ENCODE measurements at regions not wholly inside any gene's neighbourhood (a gene's known extent, or its start where the extent isn't known, plus 50 kb on each side); places are given as distances from the start of the nearest gene placed in this dataset.

DNA sequence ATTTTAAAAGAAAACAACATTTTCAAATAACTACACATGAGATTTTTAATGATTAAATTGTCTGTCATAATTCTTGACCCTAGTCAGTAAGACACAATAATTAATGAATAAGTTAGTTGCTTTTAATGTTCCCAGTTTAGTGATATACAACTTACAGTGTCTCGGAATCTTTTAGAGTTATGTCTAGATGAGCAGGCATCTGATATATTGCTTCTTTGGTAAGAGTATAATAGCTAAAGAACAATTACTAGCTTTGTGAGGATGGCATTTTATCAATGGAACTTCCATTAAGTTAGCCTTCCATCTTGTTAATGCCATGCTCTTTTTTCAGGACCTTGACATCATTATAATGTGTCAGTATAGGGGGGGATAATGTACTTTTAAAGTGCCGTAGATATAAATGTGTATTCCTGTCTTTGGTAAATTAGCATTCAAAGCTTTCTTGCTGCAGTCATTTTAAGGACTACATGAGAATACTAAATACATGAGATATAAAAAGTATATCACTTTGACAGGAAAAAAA is 425.1 kb downstream of the PDHA2 start:
- Histone ChIP-seq H3K4me1 (no peaks in the 10 kb centered on the region), H3K27me3 (no peaks in the 10 kb centered on the region), H3K36me3 (replicated peaks in 1 of 2; ENCODE audit: insufficient read depth in 1 of 2, low read depth in 2 of 2) (no peaks in the 10 kb centered on the region), H3K9me3 (no peaks in the 10 kb centered on the region), H3K4me3 (no peak overlapping the region), H3K27ac (no peak overlapping the region)
- DNase-seq (no peak), ATAC-seq (no peak)
- intact Hi-C loops (cut with DNase I) = no loop called here
- TF ChIP-seq, protein P1, sequence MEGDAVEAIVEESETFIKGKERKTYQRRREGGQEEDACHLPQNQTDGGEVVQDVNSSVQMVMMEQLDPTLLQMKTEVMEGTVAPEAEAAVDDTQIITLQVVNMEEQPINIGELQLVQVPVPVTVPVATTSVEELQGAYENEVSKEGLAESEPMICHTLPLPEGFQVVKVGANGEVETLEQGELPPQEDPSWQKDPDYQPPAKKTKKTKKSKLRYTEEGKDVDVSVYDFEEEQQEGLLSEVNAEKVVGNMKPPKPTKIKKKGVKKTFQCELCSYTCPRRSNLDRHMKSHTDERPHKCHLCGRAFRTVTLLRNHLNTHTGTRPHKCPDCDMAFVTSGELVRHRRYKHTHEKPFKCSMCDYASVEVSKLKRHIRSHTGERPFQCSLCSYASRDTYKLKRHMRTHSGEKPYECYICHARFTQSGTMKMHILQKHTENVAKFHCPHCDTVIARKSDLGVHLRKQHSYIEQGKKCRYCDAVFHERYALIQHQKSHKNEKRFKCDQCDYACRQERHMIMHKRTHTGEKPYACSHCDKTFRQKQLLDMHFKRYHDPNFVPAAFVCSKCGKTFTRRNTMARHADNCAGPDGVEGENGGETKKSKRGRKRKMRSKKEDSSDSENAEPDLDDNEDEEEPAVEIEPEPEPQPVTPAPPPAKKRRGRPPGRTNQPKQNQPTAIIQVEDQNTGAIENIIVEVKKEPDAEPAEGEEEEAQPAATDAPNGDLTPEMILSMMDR (IDR thresholded peaks at IDR 0.05) = no peak
- TF ChIP-seq POLR2A (IDR thresholded peaks at IDR 0.05) = no peak
- 74 to 82% methylated on average over 2 of the region's 2 CpGs for whole genome bisulfite sequencing, 2 donors

DNA sequence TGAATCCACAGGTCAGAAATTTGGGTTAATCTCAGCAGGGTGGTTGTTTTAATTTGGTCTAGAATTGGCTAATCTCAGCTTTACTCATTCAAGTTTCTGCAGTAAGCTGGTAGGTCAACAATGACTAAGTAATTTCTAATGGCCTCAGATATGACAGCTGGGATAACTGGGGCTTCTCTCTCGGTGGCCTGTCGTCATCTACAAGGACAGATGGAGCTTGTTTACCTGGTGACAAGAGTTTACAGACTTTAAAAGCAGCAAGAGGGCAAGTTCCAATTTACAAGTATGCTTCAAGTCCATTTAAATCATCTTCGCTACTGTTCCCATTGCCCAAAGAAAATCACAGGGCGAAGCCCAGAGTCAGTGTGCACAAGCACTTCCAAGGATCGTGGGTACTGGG is 453.9 kb downstream of the PDHA2 start:
- no peak for DNase-seq
- H3K27me3 ChIP-seq = no peaks in the 10 kb centered on the region
- no peaks in the 10 kb centered on the region for H3K4me1 ChIP-seq
- TF ChIP-seq, protein P1 (IDR thresholded peaks at IDR 0.05) = no peak
- no peak for TF ChIP-seq POLR2A (IDR thresholded peaks at IDR 0.05)
- H3K36me3 ChIP-seq (replicated peaks in 1 of 2; ENCODE audit: insufficient read depth in 1 of 2, low read depth in 2 of 2) = no peaks in the 10 kb centered on the region
- H3K9me3 ChIP-seq = no peaks in the 10 kb centered on the region
- H3K4me3 ChIP-seq = no peak overlapping the region
- intact Hi-C loops (cut with DNase I) = no loop called here
- H3K27ac ChIP-seq = no peak overlapping the region
- no peak for ATAC-seq
- 61% methylated on average over 5 of the region's 5 CpGs for WGBS, 2 donors

DNA sequence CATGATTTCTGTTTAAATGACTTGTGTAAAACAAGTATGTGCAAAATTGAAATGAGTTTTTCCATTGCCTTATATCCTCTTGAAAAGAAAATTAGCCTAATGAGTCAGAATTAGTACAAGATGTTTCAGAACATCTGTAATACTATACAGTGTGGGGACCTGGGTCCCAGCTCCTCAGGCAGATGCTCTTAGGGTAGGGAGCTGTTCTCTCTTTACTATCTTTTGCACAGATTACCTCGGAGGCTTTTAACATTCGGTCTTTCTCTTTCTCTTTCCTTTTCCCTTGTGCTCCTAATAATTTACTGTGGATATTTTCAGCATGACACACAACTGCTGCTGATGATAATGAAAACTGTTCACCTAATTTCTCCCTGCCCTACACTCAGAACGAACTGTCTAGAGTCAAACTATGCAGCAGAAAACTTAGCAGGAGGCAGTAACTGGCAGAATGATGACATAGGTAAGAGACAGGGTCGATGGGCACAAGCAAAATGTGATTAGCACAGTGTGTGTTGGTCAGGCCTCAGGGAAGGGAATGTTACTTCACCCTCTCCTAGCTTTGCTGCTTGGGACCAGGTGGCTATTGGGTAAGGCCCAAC is 455.3 kb downstream of the PDHA2 start:
- no peaks in the 10 kb centered on the region for H3K4me1 ChIP-seq
- no peaks in the 10 kb centered on the region for H3K27me3 ChIP-seq
- intact Hi-C loops (cut with DNase I) = no loop called here
- WGBS, 2 donors = 49 to 55% methylated on average over 4 of the region's 4 CpGs
- DNase-seq = no peak
- ATAC-seq = no peak
- TF ChIP-seq POLR2A (IDR thresholded peaks at IDR 0.05) = no peak
- TF ChIP-seq, protein P1 (IDR thresholded peaks at IDR 0.05) = no peak
- no peak overlapping the region for H3K4me3 ChIP-seq
- no peaks in the 10 kb centered on the region for H3K36me3 ChIP-seq (replicated peaks in 1 of 2; ENCODE audit: insufficient read depth in 1 of 2, low read depth in 2 of 2)
- H3K9me3 ChIP-seq = no peaks in the 10 kb centered on the region
- H3K27ac ChIP-seq = no peak overlapping the region

DNA sequence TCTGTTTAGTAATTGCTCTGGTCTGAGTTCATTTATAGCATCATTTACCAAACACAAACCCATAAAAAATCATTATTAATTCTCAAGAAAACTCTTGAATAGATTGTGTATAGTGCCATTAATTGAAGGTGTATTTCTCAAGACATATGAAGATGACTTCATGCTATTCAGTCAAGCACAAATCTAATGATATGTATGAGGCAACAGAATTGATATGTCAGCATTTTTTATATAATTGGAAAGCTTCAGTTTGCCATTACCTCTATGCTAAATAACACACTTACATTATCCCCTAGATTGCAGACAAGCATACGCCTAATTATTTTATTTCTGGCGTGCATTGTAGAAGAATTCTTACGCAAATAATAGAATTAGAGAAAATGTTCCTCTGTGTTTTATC is 461.8 kb downstream of the PDHA2 start:
- intact Hi-C loops (cut with DNase I) = no loop called here
- ATAC-seq (no peak), DNase-seq (no peak)
- no peaks in the 10 kb centered on the region for H3K9me3 ChIP-seq
- TF ChIP-seq, protein P1 (IDR thresholded peaks at IDR 0.05) = no peak
- TF ChIP-seq POLR2A (IDR thresholded peaks at IDR 0.05) = no peak
- no peaks in the 10 kb centered on the region for H3K36me3 ChIP-seq (replicated peaks in 1 of 2; ENCODE audit: insufficient read depth in 1 of 2, low read depth in 2 of 2)
- no peaks in the 10 kb centered on the region for H3K4me1 ChIP-seq
- H3K4me3 ChIP-seq = no peak overlapping the region
- H3K27ac ChIP-seq = no peak overlapping the region
- H3K27me3 ChIP-seq = no peaks in the 10 kb centered on the region
- 74 to 77% methylated on average over 3 of the region's 3 CpGs for WGBS, 2 donors

DNA sequence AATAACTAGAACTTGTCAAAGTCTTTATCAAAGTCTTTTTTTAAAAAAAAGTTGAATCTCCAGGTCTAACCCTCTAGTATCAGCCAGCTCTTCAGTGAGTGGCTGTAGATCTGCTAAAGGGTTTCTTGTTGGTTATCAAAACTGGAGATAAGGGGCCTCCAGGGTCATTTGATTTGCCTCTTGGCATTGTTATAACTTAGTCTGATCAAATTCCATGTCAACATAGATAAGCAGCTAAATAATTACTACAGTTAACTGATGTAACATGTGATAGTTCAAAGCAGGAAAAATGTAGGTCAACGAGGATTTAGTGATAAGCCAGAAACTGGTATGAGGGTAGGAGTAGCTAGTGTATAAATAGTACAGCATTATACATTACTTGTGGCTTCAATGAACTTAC is 465.1 kb downstream of the PDHA2 start:
- ATAC-seq = no peak
- Histone ChIP-seq H3K9me3 (no peaks in the 10 kb centered on the region), H3K27me3 (no peaks in the 10 kb centered on the region), H3K36me3 (replicated peaks in 1 of 2; ENCODE audit: insufficient read depth in 1 of 2, low read depth in 2 of 2) (no peaks in the 10 kb centered on the region), H3K4me1 (no peaks in the 10 kb centered on the region), H3K27ac (no peak overlapping the region), H3K4me3 (no peak overlapping the region)
- DNase-seq = no peak
- intact Hi-C loops (cut with DNase I) = no loop called here
- 0 to 10% methylated on average over 1 of the region's 1 CpG for WGBS, 2 donors
- TF ChIP-seq, protein P1 (IDR thresholded peaks at IDR 0.05) = no peak
- no peak for TF ChIP-seq POLR2A (IDR thresholded peaks at IDR 0.05)

All from body of pancreas (tissue), 4 donors.